Keratinocyte (primary cell): ENCODE measurements at regions not wholly inside any gene's neighbourhood (a gene's known extent, or its start where the extent isn't known, plus 50 kb on each side); places are given as distances from the start of the nearest gene placed in this dataset.

Experiments used
- CTCF ChIP-seq, 3 experiments: IDR thresholded peaks in 1 of 3; conservative IDR thresholded peaks in 1 of 3; optimal IDR thresholded peaks in 1 of 3; 2 replicates in 2 of 3; 3 replicates in 1 of 3; pipeline versions ENCODE3 to v1.5.1; 2011; ENCODE audit warnings: low read length in 3 of 3, mild to moderate bottlenecking in 3 of 3, moderate library complexity in 2 of 3, control low read depth in 1 of 3, inconsistent platforms in 1 of 3; ENCODE audit not compliant: insufficient read depth in 2 of 3; ENCODE audit errors: extremely low read depth in 1 of 3
- EZH2 ChIP-seq: IDR thresholded peaks from one replicate; pipeline ENCODE4 v1.6.1; 2012; ENCODE audit warnings: inconsistent platforms, mild to moderate bottlenecking, low read length, moderate library complexity

GRCh38 chr7:69373171-69374043, 224.9 kb upstream of the AUTS2 start:
- no peak for TF ChIP-seq CTCF (optimal IDR thresholded peaks at IDR 0.05 in 1 of 3, IDR thresholded peaks at IDR 0.05 in 1 of 3, conservative IDR thresholded peaks at IDR 0.05 in 1 of 3; ENCODE audit: extremely low read depth in 1 of 3, insufficient read depth in 2 of 3, low read length in 3 of 3)
- TF ChIP-seq EZH2, result no peak
